Activated T-helper 2 cell treated with anti-CD3 and anti-CD28 coated beads, Interferon-gamma antibody, Interleukin-2, Interleukin-4, amounts not matched to agents 10 μg/mL and 5 μg/mL and 100 μg/mL, durations not matched to agents 14 hours and 24 hours and 36 hours (primary cell): ENCODE measurements at regions not wholly inside any gene's neighbourhood (a gene's known extent, or its start where the extent isn't known, plus 50 kb on each side); places are given as distances from the start of the nearest gene placed in this dataset.
"Not testable (repeated sequence)": the region's sequence is repeated elsewhere in the genome, so short reads cannot be mapped to it uniquely, and the experiment has no call there.

Source experiments
- DNase-seq: peaks from one replicate; pipeline ENCODE4 v3.0.0; 2021; ENCODE audit warnings: low spot score
- H3K27ac Mint-ChIP-seq: one replicate; pipeline ENCODE4 v1.8.0; 2021; ENCODE audit warnings: mixed read lengths
- H3K27me3 Mint-ChIP-seq: one replicate; pipeline ENCODE4 v1.8.0; 2021; ENCODE audit warnings: low read depth, mixed read lengths
- H3K36me3 Mint-ChIP-seq: one replicate; pipeline ENCODE4 v1.8.0; 2021; ENCODE audit warnings: low read depth, mixed read lengths
- H3K4me1 Mint-ChIP-seq: one replicate; pipeline ENCODE4 v1.8.0; 2021; ENCODE audit warnings: low read depth, mixed read lengths
- H3K4me3 Mint-ChIP-seq: one replicate; pipeline ENCODE4 v1.8.0; 2021; ENCODE audit warnings: low read depth, mild to moderate bottlenecking, moderate library complexity, mixed read lengths
- H3K9me3 Mint-ChIP-seq: one replicate; pipeline ENCODE4 v1.8.0; 2021; ENCODE audit warnings: mixed read lengths
- intact Hi-C: fragments of 100-400 bp; cut with micrococcal nuclease; formaldehyde crosslinking; loops from one replicate; pipeline ENCODE4 v1.15.1; 2023

- Mint-ChIP-seq H3K27ac (no peak overlapping the region), H3K27me3 (no peaks in the 10 kb centered on the region), H3K4me3 (no peak overlapping the region), H3K4me1 (no peaks in the 10 kb centered on the region), H3K36me3 (no peaks in the 10 kb centered on the region), H3K9me3 (no peaks in the 10 kb centered on the region)
- intact Hi-C loops = no loop called here
- no peak for DNase-seq
These were observed 664.7 kb downstream of the RFPL4B start for GRCh38 chr6:113011801-113012200.

DNA sequence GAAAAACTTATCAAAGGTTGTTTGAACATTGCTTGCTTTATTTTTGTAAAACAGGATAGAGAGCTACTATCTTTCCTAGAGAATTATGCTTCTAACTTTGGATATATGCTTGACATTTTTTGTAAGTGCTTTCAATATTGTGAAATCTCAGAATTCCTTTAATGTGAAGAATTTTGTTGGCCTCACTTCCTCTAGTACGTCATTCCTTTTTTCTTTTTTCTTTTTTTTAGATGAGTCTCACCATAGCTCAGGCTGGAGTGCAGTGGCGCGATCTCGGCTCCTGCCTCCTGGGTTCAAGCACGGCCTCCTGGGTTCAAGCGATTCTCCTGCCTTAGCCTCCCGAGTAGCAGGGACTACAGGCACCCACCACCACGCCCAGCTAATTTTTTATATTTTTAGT is 668.1 kb downstream of the RFPL4B start:
- intact Hi-C loops = no loop called here
- no peaks in the 10 kb centered on the region for H3K27me3 Mint-ChIP-seq
- H3K9me3 Mint-ChIP-seq = no peaks in the 10 kb centered on the region
- no peak for DNase-seq
- H3K27ac Mint-ChIP-seq = no peak overlapping the region
- H3K4me1 Mint-ChIP-seq = no peaks in the 10 kb centered on the region
- H3K36me3 Mint-ChIP-seq = no peaks in the 10 kb centered on the region
- no peak overlapping the region for H3K4me3 Mint-ChIP-seq

- Mint-ChIP-seq H3K4me3 (no peak overlapping the region), H3K9me3 (no peaks in the 10 kb centered on the region), H3K36me3 (no peaks in the 10 kb centered on the region), H3K4me1 (no peaks in the 10 kb centered on the region), H3K27me3 (no peaks in the 10 kb centered on the region), H3K27ac (no peak overlapping the region)
- intact Hi-C loops = no loop called here
- DNase-seq = no peak
These were observed 670.2 kb downstream of the RFPL4B start for GRCh38 chr6:113017353-113017752.

GRCh38 chr6:113018351-113019151 is 671.4 kb downstream of the RFPL4B start:
- H3K27me3 Mint-ChIP-seq = no peaks in the 10 kb centered on the region
- no peak overlapping the region for H3K27ac Mint-ChIP-seq
- H3K36me3 Mint-ChIP-seq = no peaks in the 10 kb centered on the region
- no peaks in the 10 kb centered on the region for H3K9me3 Mint-ChIP-seq
- intact Hi-C loops = no loop called here
- DNase-seq = no peak
- H3K4me3 Mint-ChIP-seq = no peak overlapping the region
- no peaks in the 10 kb centered on the region for H3K4me1 Mint-ChIP-seq

- no peaks in the 10 kb centered on the region for H3K36me3 Mint-ChIP-seq
- H3K27ac Mint-ChIP-seq = no peak overlapping the region
- H3K4me1 Mint-ChIP-seq = no peaks in the 10 kb centered on the region
- intact Hi-C loops = no loop called here
- H3K9me3 Mint-ChIP-seq = no peaks in the 10 kb centered on the region
- DNase-seq = no peak
- no peak overlapping the region for H3K4me3 Mint-ChIP-seq
- no peaks in the 10 kb centered on the region for H3K27me3 Mint-ChIP-seq
These were observed 672.0 kb downstream of the RFPL4B start for GRCh38 chr6:113019176-113019575.

- Mint-ChIP-seq H3K4me3 (no peak overlapping the region), H3K27ac (no peak overlapping the region), H3K9me3 (no peaks in the 10 kb centered on the region), H3K4me1 (no peaks in the 10 kb centered on the region), H3K36me3 (no peaks in the 10 kb centered on the region), H3K27me3 (no peaks in the 10 kb centered on the region)
- intact Hi-C loops = no loop called here
- no peak for DNase-seq
These were observed 680.6 kb downstream of the RFPL4B start for GRCh38 chr6:113027780-113028179.

DNA sequence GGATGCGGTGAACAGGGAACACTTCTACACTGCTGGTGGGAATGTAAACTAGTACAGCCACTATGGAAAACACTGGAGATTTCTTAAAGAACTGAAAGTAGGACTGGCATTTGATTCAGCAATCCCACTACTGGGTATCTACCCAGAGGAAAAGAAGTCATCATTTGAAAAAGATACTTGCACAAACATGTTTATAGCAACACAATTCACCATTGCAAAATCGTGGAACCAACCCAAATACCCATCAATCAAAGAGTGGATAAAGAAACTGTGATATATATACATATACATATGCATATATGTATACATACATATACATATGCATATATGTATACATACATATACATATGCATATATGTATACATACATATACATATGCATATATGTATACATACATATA is 682.0 kb downstream of the RFPL4B start:
- H3K36me3 Mint-ChIP-seq, H3K4me1 Mint-ChIP-seq, H3K27me3 Mint-ChIP-seq, DNase-seq, H3K9me3 Mint-ChIP-seq, H3K27ac Mint-ChIP-seq, H3K4me3 Mint-ChIP-seq, intact Hi-C loops: not testable (repeated sequence)

DNA sequence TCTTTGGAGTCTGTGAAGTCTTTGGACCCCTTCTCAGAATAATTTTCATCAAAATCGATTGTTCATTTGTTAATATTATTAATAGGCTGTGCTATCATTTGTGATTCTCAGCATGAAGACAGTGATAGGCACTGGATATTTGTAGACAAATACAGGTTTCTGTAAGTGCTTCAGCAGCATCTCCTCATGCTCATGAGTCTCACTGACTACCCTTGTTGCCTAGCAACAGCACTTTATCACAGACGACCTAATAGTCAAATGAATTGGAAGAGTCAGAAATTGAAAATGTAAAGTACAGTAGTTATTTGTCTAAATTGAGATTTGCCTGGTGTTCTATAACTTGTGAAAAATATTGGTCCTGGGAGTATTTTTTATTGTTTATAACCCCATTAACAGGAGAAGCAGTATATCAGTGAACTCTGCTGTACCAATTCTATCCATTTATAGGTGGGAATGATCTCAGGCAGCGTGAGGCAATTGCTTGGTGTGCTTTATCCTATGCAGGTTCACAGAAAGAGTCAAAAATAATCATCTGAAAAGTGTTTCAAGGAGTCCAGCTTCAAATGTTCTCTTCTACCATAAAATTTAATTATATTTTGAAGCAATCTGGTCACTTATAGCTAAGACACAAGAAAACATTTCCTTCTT is 684.6 kb downstream of the RFPL4B start:
- Mint-ChIP-seq H3K27ac (no peak overlapping the region), H3K9me3 (no peaks in the 10 kb centered on the region), H3K4me3 (no peak overlapping the region), H3K36me3 (no peaks in the 10 kb centered on the region), H3K4me1 (no peaks in the 10 kb centered on the region), H3K27me3 (no peaks in the 10 kb centered on the region)
- no peak for DNase-seq
- intact Hi-C loops = no loop called here

GRCh38 chr6:113039005-113039404 is 691.9 kb downstream of the RFPL4B start:
- H3K9me3 Mint-ChIP-seq = no peaks in the 10 kb centered on the region
- no peak for DNase-seq
- H3K36me3 Mint-ChIP-seq = no peaks in the 10 kb centered on the region
- no peaks in the 10 kb centered on the region for H3K4me1 Mint-ChIP-seq
- H3K4me3 Mint-ChIP-seq = no peak overlapping the region
- no peaks in the 10 kb centered on the region for H3K27me3 Mint-ChIP-seq
- no peak overlapping the region for H3K27ac Mint-ChIP-seq
- intact Hi-C loops = no loop called here

DNA sequence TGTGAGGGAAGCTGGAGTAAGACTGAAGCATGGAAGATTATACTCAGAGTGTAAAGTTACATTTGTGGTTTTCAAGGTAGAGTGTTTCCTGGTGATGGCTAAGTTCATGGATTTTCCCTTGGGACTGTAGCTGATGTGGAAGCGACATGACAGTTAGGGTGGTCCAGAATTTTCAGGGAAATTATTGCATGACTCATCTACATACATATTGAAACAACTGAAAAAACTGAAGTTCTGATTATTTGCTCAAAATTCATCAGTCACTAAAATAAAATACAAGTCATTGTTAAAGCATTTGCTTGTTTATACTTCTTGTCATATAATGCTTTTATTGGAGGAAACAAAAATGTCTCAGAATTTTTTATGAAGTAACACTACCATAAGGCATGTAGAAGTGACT is 700.0 kb downstream of the RFPL4B start:
- Mint-ChIP-seq H3K4me1 (no peaks in the 10 kb centered on the region), H3K27me3 (no peaks in the 10 kb centered on the region), H3K27ac (no peak overlapping the region), H3K36me3 (no peaks in the 10 kb centered on the region), H3K9me3 (no peaks in the 10 kb centered on the region), H3K4me3 (no peak overlapping the region)
- no peak for DNase-seq
- intact Hi-C loops = no loop called here

- Mint-ChIP-seq H3K27ac (no peak overlapping the region), H3K4me1 (no peaks in the 10 kb centered on the region), H3K36me3 (no peaks in the 10 kb centered on the region), H3K27me3 (no peaks in the 10 kb centered on the region), H3K9me3 (no peaks in the 10 kb centered on the region), H3K4me3 (no peak overlapping the region)
- intact Hi-C loops = no loop called here
- no peak for DNase-seq
These were observed 700.8 kb downstream of the RFPL4B start for GRCh38 chr6:113047932-113048331.

DNA sequence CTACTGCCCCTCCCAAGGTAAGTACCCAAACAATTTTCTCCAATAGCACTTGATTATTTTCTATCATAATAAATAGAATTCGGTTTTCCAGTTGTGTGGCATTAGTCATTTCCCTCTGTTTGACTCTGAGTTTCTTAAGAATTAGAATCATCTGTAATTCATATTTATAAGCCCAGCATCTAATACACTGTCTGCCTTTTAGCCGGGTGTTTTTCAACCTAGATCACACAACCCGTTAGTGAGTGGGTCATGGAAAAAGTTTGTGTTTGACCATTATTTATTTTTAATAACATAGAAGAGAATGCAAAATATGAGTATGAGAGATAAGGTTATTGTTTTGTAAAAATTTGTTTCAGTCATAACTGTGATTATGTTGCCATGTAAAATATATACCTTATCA is 701.6 kb downstream of the RFPL4B start:
- H3K36me3 Mint-ChIP-seq = no peaks in the 10 kb centered on the region
- intact Hi-C loops = no loop called here

GRCh38 chr6:113049190-113049589 is 702.1 kb downstream of the RFPL4B start:
- Mint-ChIP-seq H3K4me1 (no peaks in the 10 kb centered on the region), H3K4me3 (no peak overlapping the region)
- intact Hi-C loops = no loop called here

More for the DNA sequence above, 701.6 kb downstream of the RFPL4B start:
- Mint-ChIP-seq H3K27me3 (no peaks in the 10 kb centered on the region), H3K4me3 (no peak overlapping the region), H3K4me1 (no peaks in the 10 kb centered on the region), H3K9me3 (no peaks in the 10 kb centered on the region), H3K27ac (no peak overlapping the region)
- no peak for DNase-seq

More at GRCh38 chr6:113049190-113049589, 702.1 kb downstream of the RFPL4B start:
- Mint-ChIP-seq H3K9me3 (no peaks in the 10 kb centered on the region), H3K27me3 (no peaks in the 10 kb centered on the region), H3K36me3 (no peaks in the 10 kb centered on the region), H3K27ac (no peak overlapping the region)
- no peak for DNase-seq
